ENCODE measurements at regions not wholly inside any gene's neighbourhood (a gene's known extent, or its start where the extent isn't known, plus 50 kb on each side); places are given as distances from the start of the nearest gene placed in this dataset.

GRCh38 chr9:107789001-107789700, 299.6 kb upstream of the KLF4 start:
- 89 to 94% methylated on average over 3 of the region's 4 CpGs for WGBS, 2 donors
- Histone ChIP-seq H3K27ac (no peak overlapping the region), H3K9me3 (no peaks in the 10 kb centered on the region), H3K4me3 (no peak overlapping the region), H3K36me3 (no peaks in the 10 kb centered on the region), H3K27me3 (no peaks in the 10 kb centered on the region), H3K4me1 (no peaks in the 10 kb centered on the region)
- no peak for TF ChIP-seq POLR2A (IDR thresholded peaks at IDR 0.05)
- TF ChIP-seq, protein P1, sequence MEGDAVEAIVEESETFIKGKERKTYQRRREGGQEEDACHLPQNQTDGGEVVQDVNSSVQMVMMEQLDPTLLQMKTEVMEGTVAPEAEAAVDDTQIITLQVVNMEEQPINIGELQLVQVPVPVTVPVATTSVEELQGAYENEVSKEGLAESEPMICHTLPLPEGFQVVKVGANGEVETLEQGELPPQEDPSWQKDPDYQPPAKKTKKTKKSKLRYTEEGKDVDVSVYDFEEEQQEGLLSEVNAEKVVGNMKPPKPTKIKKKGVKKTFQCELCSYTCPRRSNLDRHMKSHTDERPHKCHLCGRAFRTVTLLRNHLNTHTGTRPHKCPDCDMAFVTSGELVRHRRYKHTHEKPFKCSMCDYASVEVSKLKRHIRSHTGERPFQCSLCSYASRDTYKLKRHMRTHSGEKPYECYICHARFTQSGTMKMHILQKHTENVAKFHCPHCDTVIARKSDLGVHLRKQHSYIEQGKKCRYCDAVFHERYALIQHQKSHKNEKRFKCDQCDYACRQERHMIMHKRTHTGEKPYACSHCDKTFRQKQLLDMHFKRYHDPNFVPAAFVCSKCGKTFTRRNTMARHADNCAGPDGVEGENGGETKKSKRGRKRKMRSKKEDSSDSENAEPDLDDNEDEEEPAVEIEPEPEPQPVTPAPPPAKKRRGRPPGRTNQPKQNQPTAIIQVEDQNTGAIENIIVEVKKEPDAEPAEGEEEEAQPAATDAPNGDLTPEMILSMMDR (IDR thresholded peaks at IDR 0.05), result no peak
- intact Hi-C loops (cut with DNase I), result no loop called here
- no peak for DNase-seq

DNA sequence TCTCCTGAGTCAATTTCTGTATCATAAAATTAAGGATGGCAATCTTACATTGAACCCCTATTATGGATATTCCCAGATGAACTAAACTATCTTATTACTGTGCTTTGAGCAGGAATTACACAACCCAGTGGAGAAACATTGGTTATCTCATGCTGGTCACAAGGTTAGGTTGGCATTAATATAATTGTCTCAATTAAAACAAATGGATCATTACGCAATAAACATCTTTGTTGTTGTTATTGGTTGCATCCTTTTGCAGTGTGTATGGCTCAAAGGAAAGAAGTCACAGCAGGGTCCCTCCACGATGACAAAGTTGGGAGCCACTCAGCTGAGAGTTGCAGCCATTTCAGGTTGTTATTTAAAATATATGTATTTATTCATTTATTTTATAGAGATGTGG, 297.0 kb upstream of the KLF4 start:
- TF ChIP-seq POLR2A (IDR thresholded peaks at IDR 0.05), result no peak
- TF ChIP-seq, protein P1 (IDR thresholded peaks at IDR 0.05), result no peak
- H3K4me1 ChIP-seq, result no peaks in the 10 kb centered on the region
- no peaks in the 10 kb centered on the region for H3K9me3 ChIP-seq
- no peak overlapping the region for H3K27ac ChIP-seq
- 83 to 85% methylated on average over 2 of the region's 2 CpGs for whole genome bisulfite sequencing, 2 donors
- intact Hi-C loops (cut with DNase I), result no loop called here
- DNase-seq, result no peak
- no peaks in the 10 kb centered on the region for H3K27me3 ChIP-seq
- no peak overlapping the region for H3K4me3 ChIP-seq
- H3K36me3 ChIP-seq, result no peaks in the 10 kb centered on the region

- intact Hi-C loops (cut with DNase I), result no loop called here
- no peaks in the 10 kb centered on the region for H3K27me3 ChIP-seq
- no peaks in the 10 kb centered on the region for H3K36me3 ChIP-seq
- H3K4me1 ChIP-seq, result no peaks in the 10 kb centered on the region
- H3K9me3 ChIP-seq, result no peaks in the 10 kb centered on the region
- H3K27ac ChIP-seq, result peak overlapping the region in 1 of 4 donors; percentile 38
- no peak for DNase-seq
- TF ChIP-seq, protein P1 (IDR thresholded peaks at IDR 0.05), result no peak
- TF ChIP-seq POLR2A (IDR thresholded peaks at IDR 0.05), result no peak
- H3K4me3 ChIP-seq, result no peak overlapping the region
- WGBS, 2 donors, result 51 to 57% methylated on average over 7 to 8 of the region's 12 CpGs
Observed at GRCh38 chr9:107784235-107784958, 294.8 kb upstream of the KLF4 start.

DNA sequence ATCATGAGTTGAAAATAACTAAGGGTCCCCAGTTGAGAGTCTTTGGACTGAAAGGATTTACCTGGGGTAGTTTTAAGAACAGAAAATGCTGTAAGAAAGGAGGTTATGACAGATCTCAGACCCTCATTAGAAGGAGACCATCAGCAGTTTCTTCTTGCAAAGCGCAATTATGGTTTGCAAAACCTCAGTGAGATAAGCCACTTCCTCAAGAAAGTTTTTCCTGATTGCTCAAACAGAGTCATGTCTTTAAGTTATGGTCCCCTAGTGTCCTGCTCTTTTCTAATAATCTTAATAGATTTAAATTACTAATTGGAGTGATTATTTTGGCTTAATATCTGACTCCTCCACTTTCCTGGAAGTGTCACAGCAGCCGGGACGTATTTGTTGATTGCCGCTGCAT, 293.2 kb upstream of the KLF4 start:
- DNase-seq, result no peak
- Histone ChIP-seq H3K4me3 (no peak overlapping the region), H3K36me3 (no peaks in the 10 kb centered on the region), H3K27me3 (no peaks in the 10 kb centered on the region), H3K27ac (no peak overlapping the region), H3K9me3 (no peaks in the 10 kb centered on the region), H3K4me1 (no peaks in the 10 kb centered on the region)
- 89 to 94% methylated on average over 4 of the region's 4 CpGs for WGBS, 2 donors
- intact Hi-C loops (cut with DNase I), result no loop called here
- TF ChIP-seq POLR2A (IDR thresholded peaks at IDR 0.05), result no peak
- TF ChIP-seq, protein P1 (IDR thresholded peaks at IDR 0.05), result no peak

GRCh38 chr9:107782381-107782780, 292.8 kb upstream of the KLF4 start:
- TF ChIP-seq POLR2A (IDR thresholded peaks at IDR 0.05), result no peak
- TF ChIP-seq, protein P1 (IDR thresholded peaks at IDR 0.05), result no peak
- intact Hi-C loops (cut with DNase I), result no loop called here
- Histone ChIP-seq H3K27me3 (no peaks in the 10 kb centered on the region), H3K36me3 (no peaks in the 10 kb centered on the region), H3K4me1 (no peaks in the 10 kb centered on the region), H3K27ac (no peak overlapping the region), H3K4me3 (no peak overlapping the region), H3K9me3 (no peaks in the 10 kb centered on the region)
- 38 to 50% methylated on average over 2 to 3 of the region's 3 CpGs for WGBS, 2 donors
- no peak for DNase-seq
